K562 (cell line): ENCODE measurements at regions not wholly inside any gene's neighbourhood (a gene's known extent, or its start where the extent isn't known, plus 50 kb on each side); places are given as distances from the start of the nearest gene placed in this dataset.

ENCODE experiments used
- CEBPG ChIP-seq, 3 experiments: fragments of 200-800 bp in 1 of 3; sonication (Bioruptor generic) in 1 of 3; sonication (generic) in 1 of 3; formaldehyde crosslinking in 1 of 3; IDR thresholded peaks in 2 of 3; conservative IDR thresholded peaks in 1 of 3; 2 replicates each; pipeline versions ENCODE4 v1.6.1 to v1.8.0; 2016 to 2022; ENCODE audit warnings: missing compliant biosample characterization in 2 of 3, missing genetic modification characterization in 2 of 3, mild to moderate bottlenecking in 1 of 3, missing genetic modification reagents in 1 of 3
- FOSL1 ChIP-seq: fragments of 200-800 bp; sonication (Bioruptor generic); conservative IDR thresholded peaks from 2 replicates; pipeline ENCODE4 v1.6.1; 2016; ENCODE audit warnings: missing genetic modification characterization, missing compliant biosample characterization
- L3MBTL2 ChIP-seq: fragments of 450-650 bp; IDR thresholded peaks from 2 replicates; pipeline ENCODE4 v1.6.1; 2016; ENCODE audit warnings: mild to moderate bottlenecking, moderate library complexity
- MAFF ChIP-seq: IDR thresholded peaks from 2 replicates; pipeline ENCODE4 v1.6.1; 2012; ENCODE audit warnings: low read length, improper control_type of control experiment
- MYBL2 ChIP-seq, 2 experiments: fragments of 450-650 bp in 1 of 2; sonication (generic) in 1 of 2; formaldehyde crosslinking in 1 of 2; IDR thresholded peaks; 2 replicates each; pipeline versions ENCODE4 v1.6.1 to v1.8.1; 2017 to 2022; ENCODE audit warnings: borderline replicate concordance in 1 of 2, inconsistent platforms in 1 of 2, low read depth in 1 of 2, mild to moderate bottlenecking in 1 of 2, missing genetic modification reagents in 1 of 2, moderate library complexity in 1 of 2
- RHOXF2B ChIP-seq: fragments of 250-450 bp; sonication (Bioruptor Pico); conservative IDR thresholded peaks from 2 replicates; pipeline ENCODE4 v1.5.1; 2021
- SMARCE1 ChIP-seq: fragments of 450-650 bp; IDR thresholded peaks from 2 replicates; pipeline ENCODE4 v1.7.1; 2016; ENCODE audit warnings: mild to moderate bottlenecking
- STAT5B ChIP-seq: fragments of 250-450 bp; sonication (Bioruptor Pico); IDR thresholded peaks from 2 replicates; pipeline ENCODE4 v1.8.0; 2021; ENCODE audit warnings: mild to moderate bottlenecking, inconsistent platforms
- ZNF239 ChIP-seq: fragments of 250-450 bp; sonication (Bioruptor Pico); IDR thresholded peaks from 2 replicates; pipeline ENCODE4 v1.4.0; 2020; ENCODE audit warnings: mild to moderate bottlenecking
- ZNF253 ChIP-seq: fragments of 250-450 bp; sonication (Bioruptor Pico); conservative IDR thresholded peaks from 2 replicates; pipeline ENCODE4 v1.6.1; 2021; ENCODE audit warnings: mild to moderate bottlenecking
- TF ChIP-seq, protein P1 (sequence below): fragments of 450-650 bp; IDR thresholded peaks from 2 replicates; pipeline ENCODE4 v1.6.1; 2014; ENCODE audit warnings: low read depth, mild to moderate bottlenecking, moderate library complexity, borderline replicate concordance

DNA sequence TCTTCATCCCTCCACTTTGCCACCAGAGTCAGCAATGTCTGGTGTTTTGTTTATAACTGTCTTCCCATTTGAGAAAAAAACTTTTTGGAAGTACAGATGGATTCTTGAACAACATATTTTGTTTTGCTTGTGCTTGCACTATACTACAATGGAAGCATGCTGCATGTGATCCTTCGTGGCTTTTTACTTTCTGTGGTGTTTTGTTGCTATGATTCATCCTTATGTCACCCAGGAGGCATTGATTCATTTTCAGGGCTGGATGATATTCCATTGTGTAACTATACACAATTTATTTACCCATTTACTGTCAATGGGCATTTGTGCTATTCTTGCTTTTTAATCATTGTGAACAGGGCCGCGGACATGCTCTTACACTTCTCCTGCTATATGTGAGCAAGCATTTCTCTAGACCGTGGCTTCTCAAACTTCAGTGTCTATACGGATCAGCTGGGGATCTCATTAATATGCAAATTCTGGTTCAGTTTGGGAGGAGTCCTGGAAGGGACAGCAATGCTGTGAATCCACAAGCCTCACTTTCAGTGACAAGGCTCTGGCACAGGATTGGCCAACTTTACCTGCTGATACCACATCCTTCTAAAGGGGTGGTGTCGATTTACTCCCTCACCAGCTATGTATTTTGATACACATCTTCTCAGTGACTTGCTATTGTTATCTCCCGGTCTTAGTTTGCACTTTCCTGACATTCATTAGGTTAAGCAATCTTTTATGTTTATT lies 65.9 kb downstream of the POLR2M start (continued):
- TF ChIP-seq MYBL2 (IDR thresholded peaks at IDR 0.05; ENCODE audit: low read depth): no peak
- no peak for TF ChIP-seq MYBL2 (CRISPR knock-in tag; IDR thresholded peaks at IDR 0.05; ENCODE audit: borderline replicate concordance)
- no peak for TF ChIP-seq STAT5B (CRISPR knock-in tag)
- no peak for TF ChIP-seq RHOXF2B (CRISPR knock-in tag)
- no peak for TF ChIP-seq MAFF
- TF ChIP-seq CEBPG (CRISPR knock-in tag; IDR thresholded peaks at IDR 0.05): no peak
- TF ChIP-seq CEBPG (tag; conservative IDR thresholded peaks at IDR 0.05 in 1 of 2, IDR thresholded peaks at IDR 0.05 in 1 of 2): 0 out of 4 replicates have a peak, but pooled peaks have one; percentile 18 to 25
- TF ChIP-seq, protein P1, sequence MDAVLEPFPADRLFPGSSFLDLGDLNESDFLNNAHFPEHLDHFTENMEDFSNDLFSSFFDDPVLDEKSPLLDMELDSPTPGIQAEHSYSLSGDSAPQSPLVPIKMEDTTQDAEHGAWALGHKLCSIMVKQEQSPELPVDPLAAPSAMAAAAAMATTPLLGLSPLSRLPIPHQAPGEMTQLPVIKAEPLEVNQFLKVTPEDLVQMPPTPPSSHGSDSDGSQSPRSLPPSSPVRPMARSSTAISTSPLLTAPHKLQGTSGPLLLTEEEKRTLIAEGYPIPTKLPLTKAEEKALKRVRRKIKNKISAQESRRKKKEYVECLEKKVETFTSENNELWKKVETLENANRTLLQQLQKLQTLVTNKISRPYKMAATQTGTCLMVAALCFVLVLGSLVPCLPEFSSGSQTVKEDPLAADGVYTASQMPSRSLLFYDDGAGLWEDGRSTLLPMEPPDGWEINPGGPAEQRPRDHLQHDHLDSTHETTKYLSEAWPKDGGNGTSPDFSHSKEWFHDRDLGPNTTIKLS: no peak
- TF ChIP-seq FOSL1 (tag): peak; percentile 79
- no peak for TF ChIP-seq L3MBTL2
- TF ChIP-seq ZNF239 (CRISPR knock-in tag): peak; percentile 72
- TF ChIP-seq ZNF253: no peak
- no peak for TF ChIP-seq SMARCE1
